Sciatic nerve (tissue), 2 donors: ENCODE measurements at regions not wholly inside any gene's neighbourhood (a gene's known extent, or its start where the extent isn't known, plus 50 kb on each side); places are given as distances from the start of the nearest gene placed in this dataset.

Experiments used
- ATAC-seq: fragments of 200-7000 bp; cut with Tn5 transposase; one replicate; pipeline ENCODE4 v1.9.1; 2020; ENCODE audit warnings: mild to moderate bottlenecking, moderate library complexity
- DNase-seq: peaks from one replicate; pipeline ENCODE4 v3.0.0-alpha.2; 2020; ENCODE audit warnings: low spot score
- intact Hi-C: fragments of 100-400 bp; cut with DNase I; formaldehyde crosslinking; loops from one replicate; pipeline ENCODE4 v1.14.2; 2022
- donor health status: DM: no; HTN: no; CAD: no.
- donor health status: DM: no; HTN: no; CAD: no.

DNA sequence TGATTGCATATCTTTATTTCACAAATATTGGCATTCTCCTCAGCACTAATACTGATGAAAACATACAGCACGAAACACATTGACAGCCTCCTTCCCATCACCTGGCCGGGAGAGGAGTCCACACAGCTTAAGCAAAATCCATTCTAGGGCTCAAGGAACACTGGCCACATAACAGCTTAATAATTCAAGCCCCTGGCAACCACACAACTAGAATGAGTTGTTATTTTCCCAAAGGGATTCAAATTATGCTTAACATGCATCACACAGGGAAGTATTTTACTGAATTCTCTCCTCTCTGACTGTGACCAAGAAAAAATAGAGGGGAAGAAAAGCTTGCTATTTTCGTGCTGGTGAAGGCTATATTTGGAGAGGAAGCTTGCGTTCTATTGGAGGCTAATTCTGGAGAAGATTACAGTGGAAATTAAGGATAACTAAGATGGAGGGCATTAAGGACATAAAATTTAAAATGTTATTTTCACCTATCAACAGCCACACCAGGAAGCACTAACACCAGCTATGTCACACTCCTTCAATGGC lies 198.5 kb downstream of the ADGRG6 start:
- no peak for DNase-seq
- intact Hi-C loops, result no loop called here
- ATAC-seq, result no peak

DNA sequence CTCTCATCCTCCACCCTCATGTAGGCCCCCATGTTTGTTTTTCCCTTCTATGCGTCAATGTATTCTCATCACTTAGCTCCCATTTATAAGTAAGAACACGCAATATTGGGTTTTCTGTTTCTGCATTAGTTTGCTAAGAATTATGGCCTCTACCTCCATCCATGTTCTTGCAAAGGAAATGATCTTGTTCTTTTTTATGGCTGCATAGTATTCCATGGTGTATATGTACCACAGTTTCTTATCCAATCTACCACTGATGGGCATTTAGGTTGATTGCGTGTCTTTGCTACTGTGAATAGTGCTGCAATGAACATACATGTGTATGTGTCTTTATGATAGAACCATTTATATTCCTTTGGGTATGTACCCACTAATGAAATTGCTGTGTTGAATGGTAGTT lies 200.0 kb downstream of the ADGRG6 start:
- ATAC-seq (no peak), DNase-seq (no peak)
- intact Hi-C loops, result no loop called here

DNA sequence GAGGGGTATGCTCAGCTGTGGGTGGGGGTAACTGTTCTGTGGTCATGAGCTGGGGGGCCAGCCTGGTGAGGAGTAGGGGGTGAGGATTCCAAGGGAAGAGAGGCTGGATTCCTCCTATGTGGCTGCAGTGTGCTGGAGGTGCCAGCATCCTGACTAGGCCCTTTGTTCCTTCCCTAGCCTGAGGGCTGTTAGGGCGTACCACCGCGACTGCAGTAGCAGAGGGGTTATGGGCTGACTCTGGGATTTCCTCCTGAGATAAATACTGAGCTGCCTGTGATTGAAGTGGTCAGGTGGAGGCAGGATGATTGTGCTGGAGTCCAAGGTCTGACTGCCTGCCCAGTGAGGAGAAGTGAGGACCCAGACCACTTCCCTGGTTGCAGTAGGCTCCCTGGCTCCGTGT lies 205.3 kb downstream of the ADGRG6 start:
- ATAC-seq, result no peak

DNA sequence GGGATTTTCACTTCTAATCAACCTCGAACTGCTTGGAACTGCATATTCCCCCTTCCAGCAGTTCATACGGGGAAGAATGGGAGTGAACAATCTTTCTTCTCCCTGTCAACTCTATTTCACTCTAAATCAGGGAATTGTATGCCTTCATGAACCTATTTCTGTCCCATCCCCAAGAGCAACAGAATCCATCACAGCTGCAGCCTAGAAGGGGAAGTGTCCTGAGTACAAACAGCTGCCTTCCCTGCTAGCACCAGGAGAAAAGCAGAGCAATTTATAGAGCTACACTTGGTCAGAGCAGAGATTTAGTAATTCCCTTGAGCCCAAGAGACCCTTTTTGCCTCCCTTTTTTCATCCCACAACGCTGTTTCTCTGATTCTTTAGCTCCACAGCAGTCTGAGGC lies 208.4 kb downstream of the ADGRG6 start:
- ATAC-seq (no peak), DNase-seq (no peak)
- intact Hi-C loops, result no loop called here

More for the DNA sequence above, 205.3 kb downstream of the ADGRG6 start:
- intact Hi-C loops, result no loop called here
- no peak for DNase-seq

DNA sequence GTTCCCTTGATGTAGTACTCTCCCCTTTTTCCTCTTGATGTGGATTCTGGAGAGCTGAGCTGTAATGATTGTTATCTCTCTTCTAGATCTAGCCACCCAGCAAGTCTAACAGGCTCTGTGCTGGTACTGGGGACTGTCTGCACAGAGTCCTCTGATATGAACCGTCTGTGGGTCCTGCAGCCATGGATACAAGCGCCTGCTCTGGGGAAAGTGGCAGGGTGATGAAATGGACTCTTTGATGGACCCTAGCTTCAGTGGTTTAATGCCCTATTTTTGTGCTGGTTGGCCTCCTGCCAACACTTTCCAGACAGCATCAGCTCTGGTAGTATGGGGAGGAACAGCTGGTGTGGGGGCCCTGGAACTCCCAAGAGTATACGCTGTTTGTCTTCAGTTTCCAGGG lies 216.3 kb downstream of the ADGRG6 start:
- no peak for DNase-seq

DNA sequence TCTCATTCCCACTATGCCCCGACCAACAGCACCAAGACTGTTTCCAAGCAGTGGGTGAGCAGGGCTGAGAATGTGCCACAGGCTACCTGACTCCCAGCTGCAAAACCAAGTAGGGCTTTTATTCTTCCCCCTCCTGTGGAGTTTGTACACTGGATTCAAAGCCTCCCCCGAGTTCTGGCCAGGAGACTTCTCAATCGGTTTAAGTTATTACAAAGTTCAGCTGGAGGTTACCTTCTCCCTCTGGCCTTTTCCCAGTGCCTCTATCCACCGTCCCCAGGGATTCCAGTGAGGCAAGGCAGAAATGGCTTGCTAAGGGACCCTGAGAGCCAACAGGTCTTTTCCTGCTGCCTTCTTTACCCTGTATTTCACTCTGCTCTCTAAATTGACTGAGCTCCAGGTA lies 217.0 kb downstream of the ADGRG6 start:
- ATAC-seq (no peak), DNase-seq (no peak)
- intact Hi-C loops, result no loop called here

More for the DNA sequence above, 216.3 kb downstream of the ADGRG6 start:
- intact Hi-C loops, result no loop called here
- ATAC-seq, result no peak

DNA sequence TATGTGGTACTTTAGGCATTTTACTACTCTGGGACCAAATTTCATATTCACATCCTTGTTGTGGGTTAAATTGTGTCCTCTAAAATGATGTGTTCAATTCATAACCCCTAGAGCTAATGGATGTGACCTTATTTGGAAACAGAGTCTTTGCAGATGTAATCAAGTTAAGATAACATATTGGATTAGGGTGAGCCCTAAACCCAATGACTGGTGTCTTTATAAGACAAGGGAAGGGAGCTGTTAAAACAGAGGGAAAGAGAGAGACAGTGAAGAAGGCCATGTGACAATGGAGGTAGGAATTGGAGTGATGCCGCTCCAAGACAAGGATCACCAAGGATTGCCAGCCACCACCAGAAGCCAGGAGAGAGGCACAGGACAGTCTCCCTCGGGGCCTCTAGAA lies 220.0 kb downstream of the ADGRG6 start:
- intact Hi-C loops, result loop anchor here (5.0 kb wide), 1 partner anchor 1754 kb away; no protein-coding TSS in a partner anchor
- no peak for DNase-seq
- no peak for ATAC-seq

DNA sequence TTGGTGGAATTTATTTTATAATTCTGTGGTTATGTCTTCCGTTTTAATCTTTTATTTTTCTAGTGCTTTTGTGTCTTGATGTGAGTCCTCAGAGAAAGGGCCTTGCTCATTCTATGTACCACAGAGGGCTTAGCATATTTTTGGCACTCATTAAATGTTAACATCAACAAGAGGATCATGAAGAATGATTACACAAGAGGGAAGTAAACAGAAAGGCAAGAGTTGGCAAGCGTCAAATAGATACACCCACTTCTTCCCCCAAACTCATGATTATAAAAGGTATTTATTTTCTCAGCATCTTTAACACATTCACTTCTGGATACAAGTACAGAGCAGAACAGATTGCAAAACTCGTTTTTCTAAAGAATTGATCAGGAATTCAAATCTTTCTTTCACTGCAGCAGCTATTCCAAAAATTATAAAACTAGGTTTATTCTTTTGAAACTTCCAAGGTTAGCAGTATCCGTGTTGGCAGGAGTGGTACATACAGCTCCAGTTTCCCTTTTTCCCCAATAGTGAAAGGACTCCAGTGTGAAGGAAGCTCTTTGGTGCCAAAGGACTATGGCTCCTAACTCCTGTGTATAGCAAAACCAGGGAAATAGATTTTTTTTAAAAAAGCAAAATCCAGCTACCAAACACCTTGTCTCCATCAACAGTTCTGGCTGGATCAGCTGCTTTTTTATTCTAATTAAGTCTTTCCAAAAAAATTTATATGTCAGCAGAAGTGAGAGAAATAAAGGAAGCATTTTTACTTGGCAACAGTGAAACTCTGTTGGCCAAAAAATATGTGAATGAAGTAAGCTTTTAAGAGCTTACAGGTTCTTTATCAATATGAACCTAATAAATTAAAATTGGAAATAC lies 221.9 kb downstream of the ADGRG6 start:
- ATAC-seq (no peak), DNase-seq (no peak)
- intact Hi-C loops, result loop anchor here (5.0 kb wide), 1 partner anchor 1756 kb away; no protein-coding TSS in a partner anchor

DNA sequence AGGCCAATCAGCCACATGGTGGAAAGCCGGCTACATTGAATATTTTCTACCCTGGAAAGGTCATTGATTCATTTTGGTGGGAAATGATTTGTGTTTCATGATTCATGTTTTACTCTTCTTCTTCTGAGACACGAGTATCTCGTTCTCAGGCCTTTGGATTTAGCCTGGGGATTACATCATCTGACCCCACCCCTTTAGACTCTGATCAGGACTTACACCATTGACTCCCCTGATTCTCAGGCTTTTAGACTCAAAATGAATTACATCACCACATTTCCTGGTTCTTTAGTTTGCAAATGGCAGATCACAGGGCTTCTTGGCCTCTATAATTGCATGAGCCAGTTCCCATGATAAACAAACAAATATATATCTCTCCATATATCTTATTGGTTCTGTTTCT lies 228.8 kb downstream of the ADGRG6 start:
- intact Hi-C loops, result no loop called here
- ATAC-seq (no peak), DNase-seq (no peak)

DNA sequence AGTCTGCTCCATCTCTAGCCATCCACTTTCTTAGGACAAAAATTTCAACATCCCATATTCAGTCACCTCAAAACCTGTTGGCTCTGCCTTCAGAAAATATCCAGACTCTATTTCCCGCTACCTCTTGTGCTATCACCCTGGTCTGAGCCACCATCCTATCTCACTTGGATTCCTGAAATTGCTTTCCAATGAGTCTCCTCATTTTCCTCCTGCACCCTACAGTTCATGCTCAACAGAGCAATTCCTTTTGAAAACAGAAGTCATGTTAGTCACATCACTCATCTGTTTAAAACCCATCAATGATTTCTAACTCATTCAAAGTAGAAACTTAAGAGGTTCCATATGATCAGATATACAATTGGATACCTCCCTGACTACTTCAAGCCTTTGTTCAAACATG lies 229.9 kb downstream of the ADGRG6 start:
- ATAC-seq (no peak), DNase-seq (no peak)
- intact Hi-C loops, result no loop called here

DNA sequence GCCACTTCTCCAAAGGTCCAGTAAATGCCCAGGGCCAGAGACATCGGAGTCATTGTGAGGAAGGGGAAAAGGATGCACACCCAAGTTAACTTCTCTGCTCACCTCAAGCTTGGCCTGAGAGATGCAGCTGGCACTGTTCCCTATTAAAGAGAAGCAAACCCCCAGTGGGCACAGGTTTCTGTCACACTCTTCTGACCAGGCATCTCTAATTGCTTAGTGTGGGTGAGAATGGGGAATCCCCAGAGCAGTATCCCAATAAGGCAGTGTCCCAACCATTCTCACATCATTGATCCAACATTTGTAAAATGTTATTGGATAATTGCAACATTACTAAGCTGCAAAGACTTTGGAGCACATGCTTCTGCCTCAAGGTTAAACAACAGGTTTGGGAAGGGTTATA lies 232.3 kb downstream of the ADGRG6 start:
- no peak for ATAC-seq
- intact Hi-C loops, result no loop called here
- no peak for DNase-seq

DNA sequence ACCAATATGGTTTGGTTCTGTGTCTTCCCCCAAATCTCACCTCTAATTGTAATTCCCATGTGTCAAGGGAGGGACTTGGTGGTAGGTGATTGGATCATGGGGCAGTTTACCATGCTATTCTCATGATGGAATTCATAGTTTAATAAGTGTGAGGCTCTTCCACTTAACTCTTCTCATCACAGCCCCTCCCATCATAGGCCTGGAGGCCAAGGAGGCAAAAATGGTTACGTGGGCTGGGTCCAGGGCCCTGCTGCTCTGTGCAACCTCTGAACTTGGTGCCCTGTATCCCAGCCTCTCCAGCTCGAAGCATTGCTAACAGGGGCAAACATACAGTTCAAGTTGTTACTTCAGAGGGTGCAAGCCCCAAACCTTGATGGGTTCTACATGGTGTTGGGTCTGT lies 232.7 kb downstream of the ADGRG6 start:
- no peak for ATAC-seq
- DNase-seq, result no peak
- intact Hi-C loops, result no loop called here

DNA sequence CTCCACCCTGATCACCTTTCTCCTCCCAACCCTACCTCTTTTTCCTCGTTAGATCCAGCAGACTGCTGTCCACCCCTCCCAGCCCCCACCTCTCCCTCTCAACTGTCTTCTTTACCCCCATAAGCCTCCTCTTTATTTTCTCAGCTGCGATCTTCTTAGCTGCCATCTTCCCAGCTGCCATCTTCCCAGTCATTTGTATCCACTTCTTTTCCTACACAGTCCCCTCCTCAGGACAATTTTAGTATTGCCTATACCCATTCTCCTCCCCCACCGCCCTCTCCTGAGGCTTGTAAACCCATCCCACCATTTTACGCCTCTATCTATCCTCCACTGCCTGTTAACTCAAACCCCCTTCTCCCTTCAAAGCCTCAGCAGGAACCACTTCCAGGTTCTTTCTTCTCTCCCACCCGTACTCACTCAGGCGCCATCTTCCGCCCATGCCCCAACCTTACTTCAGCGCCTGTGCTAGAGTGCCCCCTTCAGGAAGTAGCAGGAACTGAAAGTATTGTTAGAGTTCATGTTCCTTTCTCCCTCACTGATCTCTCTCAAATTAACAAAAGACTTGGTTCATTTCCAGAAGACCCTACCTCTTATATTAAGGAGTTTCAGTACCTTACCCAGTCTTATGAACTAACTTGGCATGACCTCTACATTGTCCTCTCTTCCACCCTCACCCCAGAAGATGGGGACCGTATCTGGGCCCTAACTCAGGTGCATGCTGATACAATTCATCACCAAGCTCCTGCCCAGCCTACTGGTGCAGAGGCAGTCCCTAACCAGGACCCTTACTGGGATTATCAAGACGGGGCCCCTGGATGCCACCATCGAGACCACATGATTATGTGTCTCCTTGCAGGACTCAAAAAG lies 236.0 kb downstream of the ADGRG6 start:
- no peak for ATAC-seq
- DNase-seq, result no peak
- intact Hi-C loops, result no loop called here

DNA sequence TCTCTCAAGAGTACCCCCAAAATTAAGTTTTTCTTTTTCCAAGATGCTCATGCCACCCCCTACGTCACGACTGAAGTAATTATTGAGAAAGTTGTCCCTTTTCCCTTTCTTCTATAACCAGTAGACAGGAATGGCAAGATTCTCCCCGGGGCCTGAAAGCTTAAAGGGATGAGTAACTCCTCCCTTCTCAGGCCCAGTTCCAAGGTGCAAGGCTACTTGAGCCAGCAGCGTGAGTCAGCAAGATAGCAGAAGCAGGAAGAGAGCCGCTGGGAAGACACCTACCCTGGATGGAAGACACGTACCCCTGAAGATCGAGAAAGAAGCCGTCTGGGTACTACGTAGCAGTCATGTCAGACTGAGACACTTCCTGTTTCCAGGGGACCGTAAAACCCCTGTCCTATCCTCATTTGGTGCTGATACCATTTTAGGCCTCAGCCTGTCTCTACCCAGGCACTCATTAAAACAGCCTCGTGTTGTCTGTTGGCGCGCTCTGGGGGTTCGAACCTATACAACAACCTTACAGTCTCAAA lies 241.0 kb downstream of the ADGRG6 start:
- intact Hi-C loops, result no loop called here
- peak; percentile 62 for DNase-seq
- ATAC-seq, result peak; percentile 62

DNA sequence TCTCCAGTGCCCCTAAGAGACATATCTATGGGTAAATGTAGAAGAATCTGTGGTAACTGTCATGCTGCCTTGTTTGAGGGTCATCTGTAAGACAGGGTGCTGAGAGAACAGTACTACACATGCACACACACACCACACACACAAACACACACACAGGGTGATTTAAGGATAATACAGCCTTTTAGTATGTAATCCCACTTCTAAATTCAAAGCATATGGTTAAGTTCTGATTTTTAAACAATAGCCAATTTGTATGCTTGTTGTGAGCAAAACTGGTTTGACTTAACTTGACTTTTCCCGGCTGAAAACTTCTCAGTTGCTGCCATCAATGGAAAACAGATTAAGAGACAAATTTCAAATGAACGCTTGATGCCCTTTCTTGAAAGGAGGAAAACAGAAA lies 241.8 kb downstream of the ADGRG6 start:
- no peak for ATAC-seq
- no peak for DNase-seq
- intact Hi-C loops, result no loop called here

DNA sequence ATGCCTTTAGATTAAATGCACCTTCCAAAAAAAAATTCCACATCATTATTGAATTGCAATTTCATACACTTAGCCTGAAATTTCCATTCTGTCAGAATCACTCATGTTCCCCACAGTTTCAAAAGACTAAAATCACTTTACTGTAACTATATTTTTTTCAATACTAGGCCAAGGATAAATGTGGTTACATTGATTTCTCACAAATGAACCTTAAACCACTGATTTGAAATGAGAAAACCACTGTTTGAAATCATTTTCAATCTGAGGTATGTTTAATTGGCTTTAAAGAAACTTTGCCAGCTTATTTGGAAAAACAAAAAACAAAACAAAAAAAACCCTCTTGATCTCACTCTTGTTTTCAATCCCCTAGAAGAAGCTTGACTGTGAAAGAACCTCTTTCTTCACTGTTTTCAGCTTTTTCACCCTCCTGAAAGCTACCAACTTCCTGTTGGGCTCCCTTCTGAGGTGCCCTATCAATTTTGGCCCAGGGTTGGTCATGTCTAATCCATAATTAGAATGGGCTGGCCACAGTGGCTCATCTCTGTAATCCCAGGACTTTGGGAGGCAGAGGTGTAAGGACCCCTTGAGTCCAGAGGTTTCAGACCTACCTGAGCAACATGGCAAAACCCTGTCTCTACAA lies 242.5 kb downstream of the ADGRG6 start:
- DNase-seq, result no peak
- intact Hi-C loops, result no loop called here
- ATAC-seq, result no peak

DNA sequence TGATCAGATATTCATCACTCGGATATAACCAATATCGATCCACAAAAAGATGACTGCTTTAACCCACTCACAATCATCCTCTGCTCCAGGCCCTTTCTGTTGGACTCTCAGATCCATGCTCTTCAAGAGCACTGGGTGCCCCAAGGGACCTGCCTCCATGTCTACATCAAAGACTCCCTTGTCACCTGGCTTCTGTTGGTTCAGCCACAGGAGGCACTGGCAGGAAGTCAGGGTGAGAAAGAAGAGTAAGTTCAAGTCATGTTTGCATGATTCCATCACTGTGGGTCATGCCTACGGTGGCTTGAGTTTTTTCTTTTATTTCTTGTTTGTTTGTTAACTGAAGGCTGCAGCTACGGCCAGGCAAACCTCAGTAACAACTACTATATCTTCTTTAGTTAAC lies 243.3 kb downstream of the ADGRG6 start:
- DNase-seq (no peak), ATAC-seq (no peak)
- intact Hi-C loops, result no loop called here

DNA sequence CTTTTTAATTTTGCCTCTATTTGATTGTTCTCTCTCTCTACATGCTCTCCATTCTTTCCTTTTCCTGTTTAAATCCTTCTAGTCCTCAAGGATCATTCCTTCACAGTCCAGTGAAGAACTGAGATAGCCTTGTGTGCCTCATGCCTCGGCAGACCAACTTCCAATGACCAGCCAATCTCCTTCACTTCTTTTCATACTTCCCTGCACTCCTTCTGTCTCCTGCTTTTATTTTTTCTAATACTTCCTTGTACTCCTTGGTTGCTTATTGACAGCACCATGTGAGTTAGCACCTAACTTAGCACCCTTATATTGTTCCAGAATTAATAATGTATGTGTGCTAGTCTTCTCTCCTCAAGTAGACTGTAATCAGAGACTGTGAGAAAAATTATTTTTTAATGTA lies 246.8 kb downstream of the ADGRG6 start:
- DNase-seq (no peak), ATAC-seq (no peak)
- intact Hi-C loops, result no loop called here
